LNCAP (cell line): ENCODE measurements at regions not wholly inside any gene's neighbourhood (a gene's known extent, or its start where the extent isn't known, plus 50 kb on each side); places are given as distances from the start of the nearest gene placed in this dataset.
A peak's percentile ranks its signal among the peaks of the same experiment; 100 is the strongest.

ENCODE experiments used
- CTCF ChIP-seq: fragments of 450-650 bp; IDR thresholded peaks from 2 replicates; pipeline ENCODE4 v1.5.1; 2017; ENCODE audit warnings: mild to moderate bottlenecking

GRCh38 chr21:22573834-22574233 lies 1575.6 kb downstream of the NCAM2 start:
- no peak for TF ChIP-seq CTCF

GRCh38 chr21:22575165-22575584 lies 1577.0 kb downstream of the NCAM2 start:
- TF ChIP-seq CTCF: peak; percentile 45; the same call in 1 of the 2 replicates

GRCh38 chr21:22579741-22580140 lies 1581.5 kb downstream of the NCAM2 start:
- no peak for TF ChIP-seq CTCF

GRCh38 chr21:22582026-22582425 lies 1583.8 kb downstream of the NCAM2 start:
- TF ChIP-seq CTCF: no peak

- TF ChIP-seq CTCF: no peak
Observed at GRCh38 chr21:22584308-22584707, 1586.1 kb downstream of the NCAM2 start.

GRCh38 chr21:22585558-22585957 lies 1587.3 kb downstream of the NCAM2 start:
- TF ChIP-seq CTCF: no peak

- no peak for TF ChIP-seq CTCF
Observed at GRCh38 chr21:22597660-22598255, 1599.5 kb downstream of the NCAM2 start.

- TF ChIP-seq CTCF: no peak
Observed at GRCh38 chr21:22609802-22610201, 1611.6 kb downstream of the NCAM2 start.
